Liver (tissue), 8 donors: ENCODE measurements at regions not wholly inside any gene's neighbourhood (a gene's known extent, or its start where the extent isn't known, plus 50 kb on each side); places are given as distances from the start of the nearest gene placed in this dataset.
A peak's percentile ranks its signal among the peaks of the same experiment; 100 is the strongest.

Experiments used
- DNase-seq: peaks from one replicate; pipeline ENCODE4 v3.0.0-alpha.2; 2017; ENCODE audit warnings: low spot score
- H3K27ac ChIP-seq, 2 donors: one replicate each; pipeline ENCODE4 v1.7.0; 2013; ENCODE audit warnings: inconsistent platforms in 2 of 2, low read length in 2 of 2, control low read depth in 1 of 2, low read depth in 1 of 2, mild to moderate bottlenecking in 1 of 2
- H3K27me3 ChIP-seq, 4 donors: one replicate each; pipeline versions ENCODE4 v1.6.1 to v1.7.0; 2013; ENCODE audit warnings: low read length in 3 of 4, inconsistent platforms in 1 of 4, mild to moderate bottlenecking in 1 of 4, moderate library complexity in 1 of 4; ENCODE audit not compliant: control insufficient read depth in 4 of 4, insufficient read depth in 4 of 4
- H3K36me3 ChIP-seq, 4 donors: one replicate each; pipeline versions ENCODE4 v1.6.1 to v1.7.0; 2013; ENCODE audit warnings: low read length in 3 of 4, mild to moderate bottlenecking in 3 of 4, low read depth in 1 of 4, moderate library complexity in 1 of 4; ENCODE audit not compliant: control insufficient read depth in 4 of 4, insufficient read depth in 3 of 4
- H3K4me1 ChIP-seq, 4 donors: one replicate each; pipeline versions ENCODE4 v1.6.1 to v1.7.0; 2013; ENCODE audit warnings: low read length in 3 of 4, mild to moderate bottlenecking in 3 of 4, moderate library complexity in 1 of 4; ENCODE audit not compliant: control insufficient read depth in 4 of 4, insufficient read depth in 4 of 4
- H3K4me3 ChIP-seq, 3 donors: one replicate each; pipeline versions ENCODE4 v1.6.1 to v1.7.0; 2013; ENCODE audit warnings: low read length in 3 of 3, control low read depth in 1 of 3, low read depth in 1 of 3, mild to moderate bottlenecking in 1 of 3
- H3K9ac ChIP-seq, 2 donors: one replicate each; pipeline ENCODE4 v1.7.0; 2013; ENCODE audit warnings: low read length in 2 of 2, mild to moderate bottlenecking in 2 of 2, moderate library complexity in 2 of 2, control low read depth in 1 of 2, low read depth in 1 of 2
- H3K9me3 ChIP-seq, 4 donors: one replicate each; pipeline versions ENCODE4 v1.6.1 to v1.7.0; 2013; ENCODE audit warnings: low read length in 3 of 4; ENCODE audit not compliant: control insufficient read depth in 4 of 4
- CTCF ChIP-seq: fragments of 150-350 bp; IDR thresholded peaks from 2 replicates; pipeline ENCODE4 v1.5.1; 2017; ENCODE audit warnings: improper control_type of control experiment, low read depth, low read length; ENCODE audit not compliant: missing input control
- EGR1 ChIP-seq, 2 donors: IDR thresholded peaks; 2 replicates each; pipeline ENCODE4 v1.6.1; 2016 to 2018; ENCODE audit warnings: antibody characterized with exemption in 2 of 2, low read depth in 2 of 2
- FOXA1 ChIP-seq: IDR thresholded peaks from 2 replicates; pipeline ENCODE4 v1.6.1; 2016; ENCODE audit warnings: antibody characterized with exemption
- FOXA2 ChIP-seq: IDR thresholded peaks from 2 replicates; pipeline ENCODE4 v1.6.1; 2016; ENCODE audit warnings: antibody characterized with exemption
- GABPA ChIP-seq, 2 donors: IDR thresholded peaks in 1 of 2; conservative IDR thresholded peaks in 1 of 2; 2 replicates each; pipeline ENCODE4 v1.6.1; 2016; ENCODE audit warnings: antibody characterized with exemption in 2 of 2, mild to moderate bottlenecking in 1 of 2, moderate library complexity in 1 of 2
- HNF4A ChIP-seq, 2 donors: conservative IDR thresholded peaks; 2 replicates each; pipeline ENCODE4 v1.6.1; 2016; ENCODE audit warnings: antibody characterized with exemption in 2 of 2, mild to moderate bottlenecking in 2 of 2
- HNF4G ChIP-seq: IDR thresholded peaks from 2 replicates; pipeline ENCODE4 v1.6.1; 2016; ENCODE audit warnings: antibody characterized with exemption
- JUND ChIP-seq, 2 donors: IDR thresholded peaks; 2 replicates each; pipeline ENCODE4 v1.6.1; 2016; ENCODE audit warnings: antibody characterized with exemption in 2 of 2
- NR2F2 ChIP-seq: IDR thresholded peaks from 2 replicates; pipeline ENCODE4 v1.6.1; 2016; ENCODE audit warnings: antibody characterized with exemption
- RAD21 ChIP-seq, 2 donors: IDR thresholded peaks; 2 replicates each; pipeline ENCODE4 v1.6.1; 2016; ENCODE audit warnings: antibody characterized with exemption in 2 of 2, mild to moderate bottlenecking in 2 of 2
- RXRA ChIP-seq, 2 donors: IDR thresholded peaks; 2 replicates each; pipeline ENCODE4 v1.6.1; 2017 to 2018; ENCODE audit warnings: antibody characterized with exemption in 2 of 2, mild to moderate bottlenecking in 1 of 2
- SP1 ChIP-seq: IDR thresholded peaks from 2 replicates; pipeline ENCODE4 v1.6.1; 2018; ENCODE audit warnings: antibody characterized with exemption, mild to moderate bottlenecking
- TAF1 ChIP-seq: conservative IDR thresholded peaks from 2 replicates; pipeline ENCODE4 v1.6.1; 2016; ENCODE audit warnings: antibody characterized with exemption, mild to moderate bottlenecking
- YY1 ChIP-seq: IDR thresholded peaks from 2 replicates; pipeline ENCODE4 v1.6.1; 2016; ENCODE audit warnings: antibody characterized with exemption, mild to moderate bottlenecking
- ZBTB33 ChIP-seq: IDR thresholded peaks from 2 replicates; pipeline ENCODE4 v1.6.1; 2016; ENCODE audit warnings: antibody characterized with exemption
- WGBS: extraction: QIAGEN DNeasy Blood & Tissue Kit; methylation state at CpG from one replicate; pipeline ENCODE4 v1.1.7; 2013; 5-methylcytosine and 5-hydroxymethylcytosine counted together
- TF ChIP-seq, protein P1 (sequence below): IDR thresholded peaks from 2 replicates; pipeline ENCODE4 v1.6.1; 2016; ENCODE audit warnings: antibody characterized with exemption, mild to moderate bottlenecking
- TF ChIP-seq, protein P2 (sequence below): IDR thresholded peaks from 2 replicates; pipeline ENCODE4 v1.6.1; 2016; ENCODE audit warnings: antibody characterized with exemption
- TF ChIP-seq, protein P3 (sequence below): IDR thresholded peaks from 2 replicates; pipeline ENCODE4 v1.6.1; 2016; ENCODE audit warnings: antibody characterized with exemption
- donor health status: healthy.
- donor health status: healthy.
- donor health status: healthy.
- donor health status: healthy.
- donor health status: healthy.

DNA sequence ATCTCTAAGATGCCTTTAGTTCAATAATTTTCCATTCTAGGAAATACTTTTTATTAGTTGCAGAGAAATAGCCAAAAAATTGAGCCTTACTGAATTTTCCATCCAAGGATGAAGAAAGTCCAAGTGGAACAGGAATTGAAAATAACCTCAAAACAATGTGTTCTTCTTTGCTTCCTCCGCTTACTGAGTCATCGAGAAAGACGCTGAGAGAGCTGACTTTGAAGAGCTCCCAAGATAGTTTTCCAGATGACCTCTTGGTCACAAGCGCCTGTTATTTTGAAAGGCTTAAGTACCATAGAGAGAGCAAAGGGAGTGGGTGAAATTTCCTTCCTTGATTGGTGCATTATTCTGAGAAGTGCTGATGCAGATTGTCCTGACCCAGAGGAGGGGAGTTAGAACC, 253.5 kb upstream of the ATP10B start:
- Histone ChIP-seq H3K9ac (no peak overlapping the region), H3K36me3 (no peaks in the 10 kb centered on the region), H3K4me1 (no peaks in the 10 kb centered on the region), H3K27ac (no peak overlapping the region), H3K9me3 (no peaks in the 10 kb centered on the region), H3K27me3 (peaks cover 0 to 3% (median 0%) of the 10 kb centered on the region in 4 donors), H3K4me3 (no peak overlapping the region)
- TF ChIP-seq NR2F2: peak; percentile 42
- peak in 1 of 2 donors; percentile 13 for TF ChIP-seq RAD21 (IDR thresholded peaks at IDR 0.05)
- TF ChIP-seq CTCF: no peak
- DNase-seq: no peak
- WGBS: 69% methylated on average over 4 of the region's 4 CpGs

DNA sequence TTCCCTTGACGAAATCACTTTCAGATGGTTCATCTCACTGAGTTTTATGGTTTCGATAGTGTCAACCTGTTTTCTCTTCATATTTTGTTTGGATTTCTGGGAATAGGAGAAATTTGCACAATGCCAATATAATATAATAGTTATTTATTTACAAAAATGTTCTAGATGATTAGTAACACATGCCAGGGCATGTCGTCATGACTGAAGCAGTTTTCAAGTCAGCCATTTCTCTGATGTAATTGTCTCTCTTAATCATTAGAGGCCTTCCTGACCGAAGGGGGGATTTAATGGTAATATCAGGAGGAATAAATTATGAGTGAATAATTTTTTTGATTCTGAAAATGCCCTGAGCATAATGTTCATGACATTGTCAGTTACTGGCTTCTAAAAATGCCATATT, 246.5 kb upstream of the ATP10B start:
- Histone ChIP-seq H3K27ac (no peak overlapping the region), H3K4me3 (no peak overlapping the region), H3K4me1 (no peaks in the 10 kb centered on the region), H3K36me3 (no peaks in the 10 kb centered on the region), H3K9ac (no peak overlapping the region), H3K9me3 (no peaks in the 10 kb centered on the region), H3K27me3 (no peaks in the 10 kb centered on the region)
- DNase-seq: no peak
- WGBS: 79% methylated on average over 4 of the region's 4 CpGs
- TF ChIP-seq EGR1 (IDR thresholded peaks at IDR 0.05; ENCODE audit: low read depth in 2 of 2): no peak
- TF ChIP-seq TAF1: no peak
- TF ChIP-seq YY1: no peak
- TF ChIP-seq, protein P1, sequence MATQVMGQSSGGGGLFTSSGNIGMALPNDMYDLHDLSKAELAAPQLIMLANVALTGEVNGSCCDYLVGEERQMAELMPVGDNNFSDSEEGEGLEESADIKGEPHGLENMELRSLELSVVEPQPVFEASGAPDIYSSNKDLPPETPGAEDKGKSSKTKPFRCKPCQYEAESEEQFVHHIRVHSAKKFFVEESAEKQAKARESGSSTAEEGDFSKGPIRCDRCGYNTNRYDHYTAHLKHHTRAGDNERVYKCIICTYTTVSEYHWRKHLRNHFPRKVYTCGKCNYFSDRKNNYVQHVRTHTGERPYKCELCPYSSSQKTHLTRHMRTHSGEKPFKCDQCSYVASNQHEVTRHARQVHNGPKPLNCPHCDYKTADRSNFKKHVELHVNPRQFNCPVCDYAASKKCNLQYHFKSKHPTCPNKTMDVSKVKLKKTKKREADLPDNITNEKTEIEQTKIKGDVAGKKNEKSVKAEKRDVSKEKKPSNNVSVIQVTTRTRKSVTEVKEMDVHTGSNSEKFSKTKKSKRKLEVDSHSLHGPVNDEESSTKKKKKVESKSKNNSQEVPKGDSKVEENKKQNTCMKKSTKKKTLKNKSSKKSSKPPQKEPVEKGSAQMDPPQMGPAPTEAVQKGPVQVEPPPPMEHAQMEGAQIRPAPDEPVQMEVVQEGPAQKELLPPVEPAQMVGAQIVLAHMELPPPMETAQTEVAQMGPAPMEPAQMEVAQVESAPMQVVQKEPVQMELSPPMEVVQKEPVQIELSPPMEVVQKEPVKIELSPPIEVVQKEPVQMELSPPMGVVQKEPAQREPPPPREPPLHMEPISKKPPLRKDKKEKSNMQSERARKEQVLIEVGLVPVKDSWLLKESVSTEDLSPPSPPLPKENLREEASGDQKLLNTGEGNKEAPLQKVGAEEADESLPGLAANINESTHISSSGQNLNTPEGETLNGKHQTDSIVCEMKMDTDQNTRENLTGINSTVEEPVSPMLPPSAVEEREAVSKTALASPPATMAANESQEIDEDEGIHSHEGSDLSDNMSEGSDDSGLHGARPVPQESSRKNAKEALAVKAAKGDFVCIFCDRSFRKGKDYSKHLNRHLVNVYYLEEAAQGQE: no peak
- no peak for TF ChIP-seq NR2F2
- TF ChIP-seq, protein P2, sequence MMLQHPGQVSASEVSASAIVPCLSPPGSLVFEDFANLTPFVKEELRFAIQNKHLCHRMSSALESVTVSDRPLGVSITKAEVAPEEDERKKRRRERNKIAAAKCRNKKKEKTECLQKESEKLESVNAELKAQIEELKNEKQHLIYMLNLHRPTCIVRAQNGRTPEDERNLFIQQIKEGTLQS: no peak
- no peak for TF ChIP-seq SP1
- no peak for TF ChIP-seq RXRA (IDR thresholded peaks at IDR 0.05)
- no peak for TF ChIP-seq RAD21 (IDR thresholded peaks at IDR 0.05)
- no peak for TF ChIP-seq FOXA2
- no peak for TF ChIP-seq FOXA1
- TF ChIP-seq, protein P3, sequence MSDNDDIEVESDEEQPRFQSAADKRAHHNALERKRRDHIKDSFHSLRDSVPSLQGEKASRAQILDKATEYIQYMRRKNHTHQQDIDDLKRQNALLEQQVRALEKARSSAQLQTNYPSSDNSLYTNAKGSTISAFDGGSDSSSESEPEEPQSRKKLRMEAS: no peak
- no peak for TF ChIP-seq CTCF
- no peak for TF ChIP-seq GABPA (IDR thresholded peaks at IDR 0.05 in 1 of 2, conservative IDR thresholded peaks at IDR 0.05 in 1 of 2)
- TF ChIP-seq JUND (IDR thresholded peaks at IDR 0.05): no peak
- no peak for TF ChIP-seq HNF4G
- no peak for TF ChIP-seq ZBTB33
- TF ChIP-seq HNF4A (conservative IDR thresholded peaks at IDR 0.05): no peak
